NCI-H2196 treated with DMSO at 0.1 percent for 48 hours (cell line): ENCODE measurements at regions not wholly inside any gene's neighbourhood (a gene's known extent, or its start where the extent isn't known, plus 50 kb on each side); places are given as distances from the start of the nearest gene placed in this dataset.

Experiments used
- DNase-seq: peaks from one replicate; lab custom pipeline; 2025; ENCODE audit not compliant: unreplicated experiment; lab: John Stamatoyannopoulos, UW

DNA sequence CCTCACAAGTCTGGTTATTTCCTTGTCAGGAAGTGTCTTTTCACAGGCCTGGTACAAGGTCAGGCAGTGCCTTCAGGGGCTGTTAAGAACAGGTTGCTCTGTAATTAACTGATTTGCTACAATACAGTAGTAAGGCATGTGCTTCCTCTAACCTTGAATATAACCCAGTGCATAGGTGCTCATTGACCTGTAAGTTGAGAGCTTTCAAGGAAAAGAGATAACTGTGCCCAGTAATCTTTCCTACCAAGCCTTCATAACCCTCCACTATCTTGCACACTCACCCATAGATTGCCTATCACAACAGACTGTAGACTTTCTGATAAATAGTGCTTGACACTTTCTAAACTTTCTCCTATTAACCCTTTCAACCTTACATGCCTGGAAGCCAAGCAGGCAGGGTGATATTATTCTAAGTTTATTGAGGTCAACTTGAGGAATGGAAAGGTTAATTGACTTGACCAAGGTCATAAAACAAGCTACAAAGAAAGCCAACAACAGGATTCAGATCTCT lies 148.1 kb downstream of the PPARGC1A start:
- no peak for DNase-seq

- DNase-seq = no peak
Measured at GRCh38 chr4:23737571-23737970, 152.3 kb downstream of the PPARGC1A start.

DNA sequence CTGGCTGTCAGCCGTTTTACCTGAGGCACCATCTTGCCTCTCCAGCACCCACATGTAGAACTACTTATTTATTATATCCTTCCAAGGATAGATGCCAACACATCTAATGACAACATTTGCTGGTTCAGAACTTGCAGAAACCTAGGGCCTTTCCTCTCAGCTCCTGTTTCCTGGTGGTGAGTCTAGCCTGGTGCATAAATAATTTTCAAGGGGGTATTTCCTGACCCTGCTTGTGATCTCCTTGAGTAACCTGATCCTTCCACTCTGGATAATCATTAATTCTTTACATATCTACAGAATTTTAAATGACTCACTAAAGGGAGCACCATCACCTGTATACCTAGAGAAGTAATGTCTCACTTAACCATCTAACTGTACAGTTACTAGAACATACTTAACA lies 153.4 kb downstream of the PPARGC1A start:
- no peak for DNase-seq

- DNase-seq = no peak
Measured at GRCh38 chr4:23734000-23734399, 155.8 kb downstream of the PPARGC1A start.

GRCh38 chr4:23733476-23733875 lies 156.4 kb downstream of the PPARGC1A start:
- no peak for DNase-seq

DNA sequence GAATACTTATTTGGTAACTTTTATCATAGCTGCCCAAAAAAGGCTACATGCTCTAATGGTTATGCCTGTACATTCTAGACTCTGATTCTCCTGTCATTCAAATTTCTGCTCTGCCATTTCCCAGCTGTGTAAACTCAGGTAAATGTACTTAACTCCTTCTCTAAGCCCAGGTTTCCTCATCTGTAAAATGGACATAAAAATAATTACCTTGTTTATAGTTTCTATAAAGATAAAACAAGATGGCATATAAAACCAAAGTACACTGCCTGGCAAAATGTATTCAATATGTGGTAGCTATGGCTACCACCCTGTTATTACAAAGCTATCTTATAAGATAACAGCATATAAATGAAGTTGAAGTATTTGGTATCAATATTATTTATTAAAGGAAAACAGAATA lies 158.8 kb downstream of the PPARGC1A start:
- no peak for DNase-seq

GRCh38 chr4:23728971-23729370 lies 160.9 kb downstream of the PPARGC1A start:
- no peak for DNase-seq

GRCh38 chr4:23728393-23728792 lies 161.5 kb downstream of the PPARGC1A start:
- no peak for DNase-seq

DNA sequence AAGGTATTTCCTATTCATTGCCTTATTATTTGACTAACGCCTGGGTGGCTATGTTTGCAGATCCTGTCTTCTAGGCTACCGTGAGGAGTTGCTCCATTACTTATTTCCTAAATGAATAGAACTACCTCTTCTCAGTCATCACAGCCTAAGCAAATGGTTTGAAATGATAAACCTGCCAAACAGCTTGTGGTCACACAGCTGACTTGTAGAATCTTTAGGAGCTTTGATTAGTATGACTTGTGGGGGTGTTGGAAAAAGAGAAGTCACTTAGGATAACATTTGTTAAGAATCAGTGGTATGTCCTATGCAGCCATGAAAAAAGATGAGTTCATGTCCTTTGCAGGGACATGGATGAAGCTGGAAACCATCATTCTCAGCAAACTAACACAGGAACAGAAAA lies 169.3 kb downstream of the PPARGC1A start:
- no peak for DNase-seq

- no peak for DNase-seq
Measured at GRCh38 chr4:23718435-23718834, 171.4 kb downstream of the PPARGC1A start.

DNA sequence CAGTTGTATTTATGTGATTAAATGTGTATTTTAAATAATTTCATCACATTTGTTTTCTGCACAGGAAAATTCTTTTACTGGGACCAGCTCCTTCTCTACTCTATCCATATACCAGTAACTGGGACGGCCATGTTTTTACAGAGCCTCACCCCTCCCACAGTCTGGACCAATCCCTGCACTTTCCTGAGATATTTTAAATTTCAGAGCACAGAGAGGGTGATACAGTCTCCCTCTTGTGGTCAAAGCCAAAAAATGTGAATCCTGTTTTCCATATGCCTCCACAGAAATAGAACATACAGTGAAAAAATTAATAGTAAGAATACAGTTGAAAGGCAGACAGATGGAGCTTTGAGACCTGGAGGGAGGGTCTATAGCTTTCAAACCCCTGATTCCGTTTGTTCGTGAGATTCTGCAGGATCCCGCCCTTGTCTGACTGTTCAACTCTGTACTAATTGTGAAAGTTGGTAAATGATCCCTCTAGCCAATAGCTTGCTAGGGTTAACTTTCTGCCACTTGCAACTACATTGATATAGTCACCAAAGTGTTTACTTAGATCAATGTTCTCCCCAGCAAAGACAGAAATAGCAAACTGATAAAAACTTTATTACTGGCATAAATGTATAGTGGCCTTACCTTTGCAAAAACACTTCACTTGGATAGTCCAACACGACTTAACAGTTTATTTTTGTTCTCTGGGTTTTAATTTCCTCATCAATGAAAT lies 172.2 kb downstream of the PPARGC1A start:
- no peak for DNase-seq

DNA sequence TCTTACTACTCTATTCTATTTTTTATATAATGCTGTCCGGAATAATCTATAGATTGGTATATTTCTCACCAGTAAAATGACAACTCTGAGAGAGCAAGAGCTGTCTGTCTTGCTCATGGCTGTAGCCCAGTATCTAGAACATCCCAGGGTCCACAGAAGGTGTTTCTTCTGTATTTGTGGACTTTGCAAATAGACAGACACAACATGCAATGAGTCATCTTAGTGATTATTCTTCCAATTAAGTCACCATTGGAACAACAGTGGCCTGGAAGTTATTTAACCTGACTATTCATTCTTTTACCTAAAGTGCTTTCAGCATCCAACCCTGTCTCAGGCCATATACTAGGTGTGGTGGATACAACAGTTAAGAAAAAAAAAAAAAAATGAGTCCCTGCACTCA lies 179.5 kb downstream of the PPARGC1A start:
- DNase-seq = no peak

DNA sequence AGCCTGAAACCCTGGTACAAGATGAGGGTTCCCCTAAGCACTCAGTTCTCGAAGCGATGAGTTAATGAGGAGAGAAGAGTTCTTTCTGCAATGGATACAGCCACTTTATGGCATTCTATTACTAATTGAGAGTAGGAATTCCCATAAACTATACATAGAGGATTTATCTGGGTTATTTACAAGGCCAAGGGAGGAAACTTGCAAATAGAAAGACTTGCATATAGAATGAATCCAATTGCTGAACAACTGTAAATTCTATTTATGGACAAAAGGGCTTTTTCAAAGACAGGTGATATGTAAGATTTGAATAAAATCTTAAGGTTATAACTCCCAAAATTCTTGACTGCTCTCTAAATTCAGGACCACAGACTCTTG lies 182.2 kb downstream of the PPARGC1A start:
- no peak for DNase-seq

DNA sequence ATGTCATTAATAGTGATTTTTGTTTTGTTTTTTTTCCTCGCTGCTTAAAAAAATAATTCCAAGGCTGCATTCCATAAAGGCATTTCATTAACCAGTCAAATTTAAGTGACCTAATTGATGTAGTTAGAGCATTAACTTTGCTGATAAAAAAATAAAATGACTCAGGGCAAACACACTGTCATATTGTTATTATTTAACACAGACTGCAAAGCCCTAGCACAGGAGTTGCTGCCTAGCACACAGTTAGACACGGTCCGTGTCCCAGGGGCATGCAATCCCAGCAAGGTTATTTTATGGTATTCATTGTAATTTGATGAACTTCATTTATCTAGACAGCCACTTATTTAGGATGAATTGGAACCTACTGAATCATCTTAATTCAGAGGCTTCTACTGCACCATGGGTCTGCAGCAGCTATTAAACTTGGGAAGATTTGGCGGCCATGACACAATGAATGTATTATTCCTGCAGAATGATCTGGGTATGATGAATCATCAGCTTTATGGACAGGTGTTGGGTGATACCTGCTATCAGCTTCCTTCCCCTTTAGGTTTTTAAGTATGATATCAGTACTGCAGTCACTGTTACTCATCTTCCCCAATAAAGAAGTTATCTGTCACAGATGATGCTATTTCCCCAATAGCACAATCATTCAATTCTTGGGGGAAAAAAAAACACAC lies 182.7 kb downstream of the PPARGC1A start:
- no peak for DNase-seq

DNA sequence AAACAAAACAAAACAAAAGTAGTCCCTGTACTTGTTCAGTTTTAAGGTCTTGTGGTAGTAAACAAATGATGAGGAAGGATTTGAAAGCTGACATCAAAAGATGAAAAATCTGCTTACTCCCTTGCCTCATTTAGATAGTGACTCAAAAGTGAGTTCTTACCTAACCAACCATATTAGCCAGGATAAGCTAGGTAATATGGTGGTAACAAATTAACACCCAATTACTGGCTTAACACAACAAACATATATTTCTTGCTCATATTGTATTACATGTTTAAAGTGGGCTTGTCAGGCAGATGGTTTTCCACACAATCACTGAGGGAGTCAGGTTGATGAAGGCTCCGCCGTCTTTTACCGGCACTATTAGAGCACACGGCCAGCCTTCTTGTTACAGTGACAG lies 189.7 kb downstream of the PPARGC1A start:
- no peak for DNase-seq

DNA sequence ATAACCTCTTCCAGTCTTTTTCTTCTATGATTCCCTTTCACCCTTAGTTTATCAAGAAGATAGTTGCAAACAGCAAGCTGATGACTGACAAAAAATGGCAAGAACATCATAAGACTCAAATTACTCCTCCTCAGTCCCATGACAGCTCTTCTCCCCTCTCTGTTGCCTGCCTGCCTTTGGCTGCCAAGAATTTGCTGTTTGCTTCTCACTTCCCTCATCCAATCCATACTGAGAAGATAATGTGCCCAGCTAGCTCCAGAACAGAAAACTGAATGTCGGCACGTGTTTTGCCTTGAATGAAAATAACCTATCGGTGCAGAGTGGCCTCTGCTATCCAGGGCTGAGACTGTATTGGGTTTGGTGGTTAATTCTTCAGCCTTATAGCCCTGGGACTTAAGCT lies 192.1 kb downstream of the PPARGC1A start:
- no peak for DNase-seq

GRCh38 chr4:23697001-23697528 lies 192.8 kb downstream of the PPARGC1A start:
- DNase-seq = no peak

- DNase-seq = no peak
Measured at GRCh38 chr4:23686169-23686897, 203.5 kb downstream of the PPARGC1A start.

GRCh38 chr4:23685471-23685870 lies 204.4 kb downstream of the PPARGC1A start:
- no peak for DNase-seq

GRCh38 chr4:23680671-23681518 lies 209.0 kb downstream of the PPARGC1A start:
- no peak for DNase-seq

DNA sequence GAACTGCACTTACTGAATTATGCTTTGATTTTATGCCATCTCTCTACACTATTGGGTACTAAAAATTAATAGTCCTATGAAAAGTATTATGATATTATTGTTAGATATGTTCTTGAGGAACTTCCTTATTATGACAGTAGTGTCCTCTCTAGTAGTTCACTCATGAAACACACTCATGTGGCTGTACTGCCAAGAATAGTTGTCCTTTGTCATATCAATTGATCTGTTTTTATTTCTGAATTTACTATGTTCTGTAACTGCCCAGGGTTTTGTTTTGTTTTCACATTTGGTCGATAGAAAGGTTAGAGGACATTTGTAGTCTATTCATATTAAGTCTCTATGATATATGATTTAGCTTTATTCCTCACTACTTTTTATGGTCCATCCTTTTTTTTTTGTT lies 215.2 kb downstream of the PPARGC1A start:
- DNase-seq = no peak
